ENCODE measurements at regions not wholly inside any gene's neighbourhood (a gene's known extent, or its start where the extent isn't known, plus 50 kb on each side); places are given as distances from the start of the nearest gene placed in this dataset.

DNA sequence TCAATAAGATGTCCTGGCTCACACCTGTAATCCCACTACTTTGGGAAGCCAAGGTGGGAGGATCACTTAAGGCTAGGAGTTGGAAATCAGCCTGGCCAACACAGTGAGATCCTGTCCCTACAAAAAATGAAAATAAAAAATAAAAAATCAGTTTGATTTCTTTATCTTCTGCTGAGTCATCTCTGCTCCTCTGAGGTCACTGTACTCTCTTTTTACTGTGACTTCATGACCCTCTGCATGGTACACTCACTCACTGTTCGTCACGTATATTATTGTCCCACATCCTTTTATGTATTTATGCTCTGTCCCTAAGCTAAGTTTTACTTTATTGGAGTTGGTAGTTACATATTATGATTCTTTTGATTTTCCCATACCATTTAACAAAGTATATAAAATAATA, 333.3 kb downstream of the PCDH7 start:
- H3K27ac ChIP-seq (ENCODE audit: low read depth, low read length) = no peak overlapping the region
- H2BK12ac ChIP-seq (ENCODE audit: low read depth, low read length) = no peak overlapping the region
- no peak overlapping the region for H3K23ac ChIP-seq (ENCODE audit: insufficient read length)
- FAIRE-seq (no peak), DNase-seq (ENCODE audit: low read depth in 1 of 2, low spot score in 2 of 2) (no peak)
- no peak overlapping the region for H4K8ac ChIP-seq (ENCODE audit: extremely low read depth, insufficient read depth, low read length)
- no peaks in the 10 kb centered on the region for H3K79me1 ChIP-seq (ENCODE audit: low read depth, low read length)
- no peak overlapping the region for H3K18ac ChIP-seq (ENCODE audit: extremely low read depth, low read length)
- no peak overlapping the region for H2BK20ac ChIP-seq (ENCODE audit: low read length)
- no peak overlapping the region for H3K14ac ChIP-seq (ENCODE audit: insufficient read length)
- H4K91ac ChIP-seq (replicated peaks; ENCODE audit: insufficient read length, low read length) = no peak overlapping the region
- H3K36me3 ChIP-seq (ENCODE audit: control insufficient read depth in 2 of 4, insufficient read depth in 4 of 4, low read length in 3 of 4) = no peaks in the 10 kb centered on the region
- ChIA-PET CTCF (ENCODE audit: partially characterized antibody) (interaction anchor here (1.5 kb wide), 1 partner anchor 8 kb away, joined by 6 read pairs; no protein-coding TSS in a partner anchor), POLR2A (ENCODE audit: partially characterized antibody) (no interaction called here)
- H3K56ac ChIP-seq (replicated peaks; ENCODE audit: insufficient read length, low read depth, low read length) = no peak overlapping the region
- no peak overlapping the region for H4K5ac ChIP-seq (ENCODE audit: insufficient read length, low read depth, low read length)
- no peak overlapping the region for H2AK5ac ChIP-seq (ENCODE audit: low read depth, low read length)
- no peaks in the 10 kb centered on the region for H4K20me1 ChIP-seq (replicated peaks in 1 of 2; ENCODE audit: control insufficient read depth in 1 of 2, insufficient read depth in 2 of 2, low read length in 2 of 2)
- no peaks in the 10 kb centered on the region for H3K4me1 ChIP-seq (replicated peaks in 1 of 4; ENCODE audit: control insufficient read depth in 3 of 4, insufficient read depth in 4 of 4, low read length in 3 of 4)
- H3K9ac ChIP-seq (replicated peaks in 1 of 4; ENCODE audit: extremely low read depth in 1 of 4, low read depth in 3 of 4, low read length in 3 of 4) = no peak overlapping the region
- H3K23me2 ChIP-seq (ENCODE audit: low read depth, low read length) = no peaks in the 10 kb centered on the region
- H3K4me3 ChIP-seq (ENCODE audit: extremely low read depth in 1 of 4, insufficient read depth in 2 of 4, low read depth in 3 of 4, low read length in 4 of 4) = no peak overlapping the region
- no peak overlapping the region for H3K4ac ChIP-seq (replicated peaks; ENCODE audit: insufficient read length, low read depth, low read length)
- WGBS, 2 experiments (ENCODE audit: extremely low coverage in 1 of 2, insufficient coverage in 1 of 2, insufficient read length in 1 of 2, insufficient replicate concordance in 2 of 2, low coverage in 1 of 2, low lambda C conversion rate in 2 of 2, missing lambda C conversion rate in 1 of 2) = 92% methylated on average over 2 of the region's 2 CpGs; no CpG with 5 or more reads in 1 of the 2 experiments
- no peak overlapping the region for H2AFZ ChIP-seq (ENCODE audit: low read length)
- no peaks in the 10 kb centered on the region for H3K79me2 ChIP-seq (ENCODE audit: control insufficient read depth in 1 of 2, insufficient read depth in 2 of 2, low read length in 2 of 2)
- H3K4me2 ChIP-seq (ENCODE audit: insufficient read depth in 1 of 2, low read depth in 2 of 2, low read length in 2 of 2) = no peak overlapping the region
- no peak overlapping the region for H2BK120ac ChIP-seq (replicated peaks; ENCODE audit: low read depth, low read length)
- H3K9me3 ChIP-seq (ENCODE audit: insufficient read depth in 2 of 2, low read depth in 1 of 2, low read length in 1 of 2) = no peaks in the 10 kb centered on the region
- no peak overlapping the region for H2BK15ac ChIP-seq (ENCODE audit: low read length)
- no peaks in the 10 kb centered on the region for H3K27me3 ChIP-seq (replicated peaks in 1 of 4; ENCODE audit: control insufficient read depth in 3 of 4, extremely low read depth in 1 of 4, insufficient read depth in 3 of 4, low read length in 3 of 4)
- H2BK5ac ChIP-seq (ENCODE audit: low read depth, low read length) = no peak overlapping the region
- TF ChIP-seq SIRT6 (IDR thresholded peaks at IDR 0.05; ENCODE audit: low read length) (no peak), CTBP2 (IDR thresholded peaks at IDR 0.05; ENCODE audit: borderline replicate concordance, insufficient read depth, insufficient read length, low read length) (no peak), CBX5 (IDR thresholded peaks at IDR 0.05; ENCODE audit: low read depth, low read length) (no peak), CEBPB (IDR thresholded peaks at IDR 0.05; ENCODE audit: low read depth, low read length) (no peak), RNF2 (IDR thresholded peaks at IDR 0.05; ENCODE audit: borderline replicate concordance, low read depth, low read length, missing control alignments, poor library complexity, severe bottlenecking) (no peak), KDM1A (IDR thresholded peaks at IDR 0.05; ENCODE audit: borderline replicate concordance, low read length) (no peak), NANOG (IDR thresholded peaks at IDR 0.05; ENCODE audit: insufficient read depth, low read depth, low read length, poor library complexity, severe bottlenecking) (no peak), SUZ12 (IDR thresholded peaks at IDR 0.05; ENCODE audit: low read length) (no peak), SRF (IDR thresholded peaks at IDR 0.05; ENCODE audit: low read depth, low read length) (no peak), SIX5 (IDR thresholded peaks at IDR 0.05; ENCODE audit: low read depth, low read length) (no peak), EGR1 (IDR thresholded peaks at IDR 0.05; ENCODE audit: borderline replicate concordance, low read depth, low read length) (no peak), TBP (IDR thresholded peaks at IDR 0.05; ENCODE audit: low read depth, low read length) (no peak), CTCF (IDR thresholded peaks at IDR 0.05; ENCODE audit: control extremely low read depth in 1 of 3, insufficient read depth in 1 of 3, low read depth in 1 of 3, low read length in 3 of 3) (no peak)
